ENCODE measurements at regions not wholly inside any gene's neighbourhood (a gene's known extent, or its start where the extent isn't known, plus 50 kb on each side); places are given as distances from the start of the nearest gene placed in this dataset.

- in situ Hi-C loops (cut with MboI), result no loop called here
- Histone ChIP-seq H4K20me1 (ENCODE audit: control insufficient read depth, insufficient read depth) (no peaks in the 10 kb centered on the region), H3K9ac (ENCODE audit: control insufficient read depth, insufficient read depth, low read length) (no peak overlapping the region), H3K79me2 (ENCODE audit: control insufficient read depth, insufficient read depth, low read length) (no peaks in the 10 kb centered on the region), H3K9me3 (replicated peaks; ENCODE audit: control insufficient read depth, insufficient read depth, low read length) (no peaks in the 10 kb centered on the region), H3K27ac (ENCODE audit: control insufficient read depth, insufficient read depth) (no peak overlapping the region), H3K4me2 (ENCODE audit: control insufficient read depth, insufficient read depth) (no peak overlapping the region), H3K4me3 (no peak overlapping the region), H3K27me3 (replicated peaks in 1 of 2; ENCODE audit: control insufficient read depth in 2 of 2, insufficient read depth in 2 of 2, low read length in 1 of 2) (no peaks in the 10 kb centered on the region), H2AFZ (ENCODE audit: control insufficient read depth, low read depth, low read length) (no peak overlapping the region), H3K36me3 (ENCODE audit: control insufficient read depth in 2 of 2, insufficient read depth in 2 of 2, low read length in 1 of 2) (no peaks in the 10 kb centered on the region), H3K4me1 (ENCODE audit: control insufficient read depth, insufficient read depth, low read length) (no peaks in the 10 kb centered on the region)
- BruUV-seq (replicated peaks), result no TSS peak
- no peak for TF ChIP-seq PAX8 (IDR thresholded peaks at IDR 0.05)
- no peak for TF ChIP-seq IRF4 (IDR thresholded peaks at IDR 0.05; ENCODE audit: low read depth, low read length)
- no peak for TF ChIP-seq CBFB (IDR thresholded peaks at IDR 0.05; ENCODE audit: low read depth)
- TF ChIP-seq SREBF2 (IDR thresholded peaks at IDR 0.05; ENCODE audit: low read length), result no peak
- no peak for TF ChIP-seq SP1 (IDR thresholded peaks at IDR 0.05; ENCODE audit: low read depth, low read length)
- no peak for TF ChIP-seq NR2C2 (IDR thresholded peaks at IDR 0.05; ENCODE audit: borderline replicate concordance, control insufficient read depth, insufficient read length, low read depth)
- no peak for TF ChIP-seq EGR1 (IDR thresholded peaks at IDR 0.05; ENCODE audit: borderline replicate concordance in 1 of 2, low read depth in 2 of 2, low read length in 2 of 2)
- TF ChIP-seq ZNF687 (IDR thresholded peaks at IDR 0.05), result no peak
- no peak for TF ChIP-seq USF2 (IDR thresholded peaks at IDR 0.05; ENCODE audit: borderline replicate concordance, low read depth, low read length)
- ChIA-PET CTCF (no interaction called here), POLR2A (no interaction called here), SMC1A (ENCODE audit: uncharacterized antibody, unreplicated experiment) (no interaction called here), RAD21 (ENCODE audit: unreplicated experiment) (no interaction called here)
- ATAC-seq (no peak), DNase-seq (ENCODE audit: low read depth, low spot score) (no peak), FAIRE-seq (no peak)
- intact Hi-C loops (cut with micrococcal nuclease; ENCODE audit: unreplicated experiment), result no loop called here
Measured at GRCh38 chr3:34876997-34877396, 762.3 kb upstream of the ARPP21 start.
